Smooth muscle cell (in vitro differentiated cells): ENCODE measurements at regions not wholly inside any gene's neighbourhood (a gene's known extent, or its start where the extent isn't known, plus 50 kb on each side); places are given as distances from the start of the nearest gene placed in this dataset.

Experiments
- DNase-seq: peaks from one replicate; lab custom pipeline; 2025; ENCODE audit not compliant: unreplicated experiment; lab: John Stamatoyannopoulos, UW
- H2AFZ ChIP-seq: fragments of 200-600 bp; sonication (generic); 2 replicates; pipeline ENCODE4 v1.6.0; 2016; ENCODE audit warnings: antibody characterized with exemption, low read depth, mild to moderate bottlenecking
- H3F3A ChIP-seq: fragments of 200-600 bp; sonication (generic); 2 replicates; pipeline ENCODE4 v1.6.0; 2017; ENCODE audit warnings: antibody characterized with exemption, low read depth
- H3K27ac ChIP-seq: fragments of 200-600 bp; sonication (generic); 2 replicates; pipeline ENCODE4 v1.5.1; 2016; ENCODE audit warnings: low read depth, mild to moderate bottlenecking
- H3K27me3 ChIP-seq: fragments of 200-600 bp; sonication (generic); 2 replicates; pipeline ENCODE4 v1.6.1; 2016; ENCODE audit warnings: low read depth, mild to moderate bottlenecking
- H3K36me3 ChIP-seq: fragments of 200-600 bp; sonication (generic); 2 replicates; pipeline ENCODE4 v1.5.1; 2016; ENCODE audit warnings: low read depth
- H3K4me1 ChIP-seq: fragments of 200-600 bp; sonication (generic); 2 replicates; pipeline ENCODE4 v1.5.1; 2016; ENCODE audit warnings: low read depth
- H3K4me2 ChIP-seq: fragments of 200-600 bp; sonication (generic); 2 replicates; pipeline ENCODE4 v1.6.0; 2016; ENCODE audit warnings: mild to moderate bottlenecking
- H3K4me3 ChIP-seq: fragments of 200-600 bp; sonication (generic); 2 replicates; pipeline ENCODE4 v1.5.1; 2016; ENCODE audit warnings: mild to moderate bottlenecking
- H3K79me2 ChIP-seq: fragments of 200-600 bp; sonication (generic); 2 replicates; pipeline ENCODE4 v1.6.0; 2016; ENCODE audit warnings: low read depth, mild to moderate bottlenecking
- H3K9ac ChIP-seq: fragments of 200-600 bp; sonication (generic); 2 replicates; pipeline ENCODE4 v1.6.0; 2016; ENCODE audit warnings: low read depth
- H3K9me3 ChIP-seq: fragments of 200-600 bp; sonication (generic); replicated peaks from 2 replicates; pipeline ENCODE4 v1.5.1; 2016; ENCODE audit warnings: low read depth
- H4K20me1 ChIP-seq: fragments of 200-600 bp; sonication (generic); 2 replicates; pipeline ENCODE4 v1.6.0; 2016; ENCODE audit warnings: low read depth
- WGBS: methylation state at CpG from one replicate; pipeline ENCODE4 v1.1.7; 2016; ENCODE audit warnings: low lambda C conversion rate; 5-methylcytosine and 5-hydroxymethylcytosine counted together
- TF ChIP-seq, protein P1 (sequence below): fragments of 200-600 bp; sonication (generic); IDR thresholded peaks from 2 replicates; pipeline ENCODE4 v1.5.1; 2017; ENCODE audit warnings: borderline replicate concordance, mild to moderate bottlenecking, antibody characterized with exemption; ENCODE audit not compliant: insufficient read depth, poor library complexity, severe bottlenecking

GRCh38 chr1:173424782-173425407 lies 52.2 kb upstream of the PRDX6 start:
- Histone ChIP-seq H3K9me3 (no peaks in the 10 kb centered on the region), H3K36me3 (no peaks in the 10 kb centered on the region), H3K9ac (no peak overlapping the region), H3K27ac (no peak overlapping the region), H2AFZ (no peak overlapping the region), H4K20me1 (no peaks in the 10 kb centered on the region), H3K27me3 (no peaks in the 10 kb centered on the region), H3K4me3 (no peak overlapping the region), H3K4me1 (peaks cover 10% of the 10 kb centered on the region), H3K79me2 (no peaks in the 10 kb centered on the region), H3K4me2 (no peak overlapping the region), H3F3A (peaks cover 4% of the 10 kb centered on the region)
- DNase-seq, result no peak
- TF ChIP-seq, protein P1, sequence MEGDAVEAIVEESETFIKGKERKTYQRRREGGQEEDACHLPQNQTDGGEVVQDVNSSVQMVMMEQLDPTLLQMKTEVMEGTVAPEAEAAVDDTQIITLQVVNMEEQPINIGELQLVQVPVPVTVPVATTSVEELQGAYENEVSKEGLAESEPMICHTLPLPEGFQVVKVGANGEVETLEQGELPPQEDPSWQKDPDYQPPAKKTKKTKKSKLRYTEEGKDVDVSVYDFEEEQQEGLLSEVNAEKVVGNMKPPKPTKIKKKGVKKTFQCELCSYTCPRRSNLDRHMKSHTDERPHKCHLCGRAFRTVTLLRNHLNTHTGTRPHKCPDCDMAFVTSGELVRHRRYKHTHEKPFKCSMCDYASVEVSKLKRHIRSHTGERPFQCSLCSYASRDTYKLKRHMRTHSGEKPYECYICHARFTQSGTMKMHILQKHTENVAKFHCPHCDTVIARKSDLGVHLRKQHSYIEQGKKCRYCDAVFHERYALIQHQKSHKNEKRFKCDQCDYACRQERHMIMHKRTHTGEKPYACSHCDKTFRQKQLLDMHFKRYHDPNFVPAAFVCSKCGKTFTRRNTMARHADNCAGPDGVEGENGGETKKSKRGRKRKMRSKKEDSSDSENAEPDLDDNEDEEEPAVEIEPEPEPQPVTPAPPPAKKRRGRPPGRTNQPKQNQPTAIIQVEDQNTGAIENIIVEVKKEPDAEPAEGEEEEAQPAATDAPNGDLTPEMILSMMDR, result no peak
- 82% methylated on average over 2 of the region's 2 CpGs for WGBS

GRCh38 chr1:173426057-173426456 lies 51.1 kb upstream of the PRDX6 start:
- H3K27ac ChIP-seq, result no peak overlapping the region
- no peak for DNase-seq
- no peak overlapping the region for H3K4me2 ChIP-seq
- H3K9ac ChIP-seq, result no peak overlapping the region
- H2AFZ ChIP-seq, result no peak overlapping the region
- H3K36me3 ChIP-seq, result no peaks in the 10 kb centered on the region
- no peaks in the 10 kb centered on the region for H3K79me2 ChIP-seq
- TF ChIP-seq, protein P1, result no peak
- peaks cover 4% of the 10 kb centered on the region for H3F3A ChIP-seq
- no peaks in the 10 kb centered on the region for H4K20me1 ChIP-seq
- WGBS, result 77% methylated on average over 5 of the region's 5 CpGs
- peaks cover 21% of the 10 kb centered on the region for H3K4me1 ChIP-seq
- H3K27me3 ChIP-seq, result no peaks in the 10 kb centered on the region
- no peaks in the 10 kb centered on the region for H3K9me3 ChIP-seq
- H3K4me3 ChIP-seq, result no peak overlapping the region

DNA sequence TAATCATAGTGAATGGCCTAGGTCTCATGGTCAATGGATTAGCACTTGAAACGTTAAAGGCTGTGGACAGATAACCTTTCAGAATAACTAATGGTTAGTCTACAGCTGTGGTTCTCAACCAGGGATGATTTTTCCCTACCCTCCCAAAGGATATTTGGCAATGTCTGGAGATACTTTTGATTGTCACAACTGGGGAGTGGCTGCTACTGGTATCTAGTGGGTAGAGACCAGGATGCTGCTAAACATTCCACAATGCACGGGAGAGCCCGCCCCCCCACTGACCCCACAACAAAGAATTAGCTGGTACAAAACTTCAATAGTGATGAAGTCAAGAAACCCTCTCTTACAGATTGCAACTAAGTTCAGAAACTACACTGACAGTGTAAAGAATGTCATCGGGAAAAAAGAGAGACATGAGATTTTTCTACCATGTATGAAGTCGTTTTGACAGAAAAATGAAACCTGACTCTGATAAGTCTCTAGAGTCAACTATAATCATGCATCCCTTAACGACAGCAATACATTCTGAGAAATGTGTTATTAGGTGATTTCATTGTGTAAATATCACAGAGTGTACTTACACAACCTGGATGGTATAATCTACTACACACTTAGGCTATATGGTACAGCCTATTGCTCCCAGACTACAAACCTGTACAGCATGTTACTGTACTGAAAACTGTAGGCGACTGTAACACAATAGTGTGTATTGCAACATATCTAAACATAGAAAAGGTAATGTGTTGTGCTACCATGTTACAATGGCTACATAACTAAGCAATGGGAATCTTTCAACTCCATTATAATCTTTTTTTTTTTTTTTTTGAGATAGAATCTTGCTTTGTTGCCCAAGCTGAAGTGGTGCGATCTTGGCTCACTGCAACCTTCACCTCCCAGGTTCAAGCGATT lies 49.7 kb upstream of the PRDX6 start:
- TF ChIP-seq, protein P1, result no peak
- Histone ChIP-seq H3K9me3 (no peaks in the 10 kb centered on the region), H3K4me2 (no peak overlapping the region), H3K4me3 (no peak overlapping the region), H3F3A (peaks cover 4% of the 10 kb centered on the region), H3K27me3 (no peaks in the 10 kb centered on the region), H2AFZ (no peak overlapping the region), H3K4me1 (peaks cover 21% of the 10 kb centered on the region), H3K9ac (no peak overlapping the region), H3K36me3 (no peaks in the 10 kb centered on the region), H4K20me1 (no peaks in the 10 kb centered on the region), H3K79me2 (no peaks in the 10 kb centered on the region), H3K27ac (no peak overlapping the region)
- WGBS, result 76% methylated on average over 9 of the region's 9 CpGs
- DNase-seq, result no peak
